ENCODE measurements at regions not wholly inside any gene's neighbourhood (a gene's known extent, or its start where the extent isn't known, plus 50 kb on each side); places are given as distances from the start of the nearest gene placed in this dataset.
A peak's percentile ranks its signal among the peaks of the same experiment; 100 is the strongest.

GRCh38 chr6:153872946-153873345, 166.1 kb upstream of the OPRM1 start:
- DNase-seq, result peak; percentile 33

GRCh38 chr6:153862927-153863326, 176.1 kb upstream of the OPRM1 start:
- no peak for DNase-seq

GRCh38 chr6:153862139-153862538, 176.9 kb upstream of the OPRM1 start:
- DNase-seq, result no peak

- DNase-seq, result no peak
Measured at GRCh38 chr6:153858529-153858928, 180.5 kb upstream of the OPRM1 start.

GRCh38 chr6:153856929-153857376, 182.1 kb upstream of the OPRM1 start:
- DNase-seq, result no peak

GRCh38 chr6:153852481-153852880, 186.6 kb upstream of the OPRM1 start:
- no peak for DNase-seq

GRCh38 chr6:153852034-153852433, 187.0 kb upstream of the OPRM1 start:
- DNase-seq, result no peak

GRCh38 chr6:153849072-153849779, 189.8 kb upstream of the OPRM1 start:
- DNase-seq, result no peak

- DNase-seq, result no peak
Measured at GRCh38 chr6:153843420-153843819, 195.6 kb upstream of the OPRM1 start.

- DNase-seq, result no peak
Measured at GRCh38 chr6:153842491-153842890, 196.5 kb upstream of the OPRM1 start.

- no peak for DNase-seq
Measured at GRCh38 chr6:153840039-153840850, 198.8 kb upstream of the OPRM1 start.

- no peak for DNase-seq
Measured at GRCh38 chr6:153832543-153832942, 206.5 kb upstream of the OPRM1 start.

GRCh38 chr6:153831350-153832078, 207.5 kb upstream of the OPRM1 start:
- DNase-seq, result no peak

- no peak for DNase-seq
Measured at GRCh38 chr6:153817173-153817572, 221.9 kb upstream of the OPRM1 start.

GRCh38 chr6:153816366-153816765, 222.7 kb upstream of the OPRM1 start:
- no peak for DNase-seq

- no peak for DNase-seq
Measured at GRCh38 chr6:153814136-153814535, 224.9 kb upstream of the OPRM1 start.

GRCh38 chr6:153804755-153805330, 234.2 kb upstream of the OPRM1 start:
- no peak for DNase-seq

GRCh38 chr6:153801917-153802316, 237.1 kb upstream of the OPRM1 start:
- no peak for DNase-seq

GRCh38 chr6:153800580-153801188, 238.4 kb upstream of the OPRM1 start:
- DNase-seq, result no peak

GRCh38 chr6:153790876-153791473, 248.1 kb upstream of the OPRM1 start:
- DNase-seq, result peak; percentile 14

GRCh38 chr6:153790048-153790447, 249.0 kb upstream of the OPRM1 start:
- DNase-seq, result no peak

GRCh38 chr6:153787341-153787606, 251.8 kb upstream of the OPRM1 start:
- no peak for DNase-seq

- DNase-seq, result no peak
Measured at GRCh38 chr6:153781306-153781705, 257.7 kb upstream of the OPRM1 start.
